GM23338 (cell line): ENCODE measurements at regions not wholly inside any gene's neighbourhood (a gene's known extent, or its start where the extent isn't known, plus 50 kb on each side); places are given as distances from the start of the nearest gene placed in this dataset.

Source experiments
- ATAC-seq: fragments of 200-7000 bp; cut with Tn5 transposase; 3 replicates; pipeline ENCODE4 v1.9.1; 2020
- DNase-seq: peaks from one replicate; pipeline ENCODE4 v3.0.0-alpha.2; 2015; ENCODE audit warnings: low spot score
- H2AFZ ChIP-seq: fragments of 200-600 bp; sonication (generic); 2 replicates; pipeline ENCODE4 v1.8.0; 2016; ENCODE audit warnings: antibody characterized with exemption, mild to moderate bottlenecking, moderate library complexity
- H3F3A ChIP-seq: fragments of 200-600 bp; sonication (generic); replicated peaks from 2 replicates; pipeline ENCODE4 v1.8.0; 2017; ENCODE audit warnings: antibody characterized with exemption, mixed run types, low read depth
- H3K27ac ChIP-seq: fragments of 200-600 bp; sonication (generic); 2 replicates; pipeline ENCODE4 v1.6.1; 2016; ENCODE audit warnings: low read depth
- H3K27me3 ChIP-seq: fragments of 200-600 bp; sonication (generic); 2 replicates; pipeline ENCODE4 v1.8.0; 2016; ENCODE audit warnings: mild to moderate bottlenecking, mixed run types, moderate library complexity; ENCODE audit not compliant: insufficient read depth
- H3K36me3 ChIP-seq: fragments of 200-600 bp; sonication (generic); 2 replicates; pipeline ENCODE4 v1.8.0; 2016; ENCODE audit warnings: mild to moderate bottlenecking; ENCODE audit not compliant: insufficient read depth
- H3K4me1 ChIP-seq: fragments of 200-600 bp; sonication (generic); 2 replicates; pipeline ENCODE4 v1.8.0; 2016; ENCODE audit warnings: mild to moderate bottlenecking, moderate library complexity; ENCODE audit not compliant: insufficient read depth
- H3K4me2 ChIP-seq: fragments of 200-600 bp; sonication (generic); 2 replicates; pipeline ENCODE4 v1.7.1; 2017; ENCODE audit warnings: mixed run types
- H3K4me3 ChIP-seq: fragments of 200-600 bp; sonication (generic); 2 replicates; pipeline ENCODE4 v1.6.1; 2016; ENCODE audit warnings: mixed run types
- H3K79me2 ChIP-seq: fragments of 200-600 bp; sonication (generic); replicated peaks from 2 replicates; pipeline ENCODE4 v1.8.0; 2017; ENCODE audit warnings: mild to moderate bottlenecking; ENCODE audit not compliant: insufficient read depth
- H3K9me2 ChIP-seq: fragments of 200-600 bp; sonication (generic); 2 replicates; pipeline ENCODE4 v1.8.0; 2017; ENCODE audit not compliant: insufficient read depth
- H4K20me1 ChIP-seq: fragments of 200-600 bp; sonication (generic); replicated peaks from 2 replicates; pipeline ENCODE4 v1.8.0; 2017; ENCODE audit warnings: mild to moderate bottlenecking; ENCODE audit not compliant: insufficient read depth
- H3K27ac Mint-ChIP-seq: 2 replicates; pipeline ENCODE4 v1.8.0; 2020; ENCODE audit warnings: inconsistent platforms, mild to moderate bottlenecking, moderate library complexity, mixed read lengths
- H3K27me3 Mint-ChIP-seq: 3 replicates; pipeline ENCODE4 v1.8.0; 2022; ENCODE audit warnings: low read depth, mild to moderate bottlenecking, moderate library complexity, mixed read lengths, inconsistent platforms; ENCODE audit not compliant: insufficient read depth, poor library complexity
- H3K36me3 Mint-ChIP-seq: 3 replicates; pipeline ENCODE4 v1.8.0; 2021; ENCODE audit warnings: low read depth, mild to moderate bottlenecking, inconsistent platforms, moderate library complexity, mixed read lengths
- H3K4me1 Mint-ChIP-seq: 3 replicates; pipeline ENCODE4 v1.8.0; 2020; ENCODE audit warnings: mild to moderate bottlenecking, inconsistent platforms, mixed read lengths
- H3K4me3 Mint-ChIP-seq: 3 replicates; pipeline ENCODE4 v1.8.0; 2021; ENCODE audit warnings: moderate library complexity, mild to moderate bottlenecking, inconsistent platforms, mixed read lengths
- H3K9me3 Mint-ChIP-seq: 3 replicates; pipeline ENCODE4 v1.8.0; 2020; ENCODE audit warnings: moderate library complexity, mild to moderate bottlenecking, inconsistent platforms, mixed read lengths
- CREB1 ChIP-seq: fragments of 250-450 bp; sonication (Bioruptor Pico); IDR thresholded peaks from 2 replicates; pipeline ENCODE4 v1.5.0; 2020; ENCODE audit warnings: low read depth, mild to moderate bottlenecking, moderate library complexity
- EZH2 ChIP-seq: fragments of 200-600 bp; sonication (generic); IDR thresholded peaks from one replicate; pipeline ENCODE4 v1.8.0; 2017; ENCODE audit warnings: antibody characterized with exemption, mild to moderate bottlenecking, low read depth; ENCODE audit not compliant: unreplicated experiment
- EZH2phosphoT487 ChIP-seq: fragments of 200-600 bp; sonication (generic); IDR thresholded peaks from one replicate; pipeline ENCODE4 v1.8.1; 2018; ENCODE audit warnings: antibody characterized with exemption; ENCODE audit not compliant: unreplicated experiment
- JUNB ChIP-seq: IDR thresholded peaks from one replicate; pipeline ENCODE4 v1.6.1; 2016; ENCODE audit warnings: antibody characterized with exemption; ENCODE audit not compliant: unreplicated experiment
- REST ChIP-seq: IDR thresholded peaks from one replicate; pipeline ENCODE4 v1.6.1; 2018; ENCODE audit warnings: antibody characterized with exemption; ENCODE audit not compliant: unreplicated experiment
- STAT1 ChIP-seq: IDR thresholded peaks from one replicate; pipeline ENCODE4 v1.6.1; 2016; ENCODE audit warnings: antibody characterized with exemption; ENCODE audit not compliant: unreplicated experiment
- ZNF114 ChIP-seq: fragments of 250-450 bp; sonication (Bioruptor Pico); IDR thresholded peaks from 2 replicates; pipeline ENCODE4 v1.5.0; 2020; ENCODE audit warnings: mild to moderate bottlenecking, moderate library complexity
- ZNF331 ChIP-seq: fragments of 250-450 bp; sonication (Bioruptor Pico); IDR thresholded peaks from 2 replicates; pipeline ENCODE4 v1.5.0; 2020; ENCODE audit warnings: low read depth, mild to moderate bottlenecking, moderate library complexity
- ZNF462 ChIP-seq: fragments of 250-450 bp; sonication (Bioruptor Pico); IDR thresholded peaks from 2 replicates; pipeline ENCODE4 v1.5.0; 2020; ENCODE audit warnings: mild to moderate bottlenecking, moderate library complexity
- TF ChIP-seq, protein P1 (sequence below), 2 experiments: fragments of 200-600 bp in 1 of 2; sonication (generic) in 1 of 2; conservative IDR thresholded peaks; 2 replicates each; pipeline versions ENCODE4 v1.5.1 to v1.6.1; 2016 to 2017; ENCODE audit warnings: antibody characterized with exemption in 2 of 2, low read depth in 2 of 2, mild to moderate bottlenecking in 2 of 2, moderate library complexity in 1 of 2

DNA sequence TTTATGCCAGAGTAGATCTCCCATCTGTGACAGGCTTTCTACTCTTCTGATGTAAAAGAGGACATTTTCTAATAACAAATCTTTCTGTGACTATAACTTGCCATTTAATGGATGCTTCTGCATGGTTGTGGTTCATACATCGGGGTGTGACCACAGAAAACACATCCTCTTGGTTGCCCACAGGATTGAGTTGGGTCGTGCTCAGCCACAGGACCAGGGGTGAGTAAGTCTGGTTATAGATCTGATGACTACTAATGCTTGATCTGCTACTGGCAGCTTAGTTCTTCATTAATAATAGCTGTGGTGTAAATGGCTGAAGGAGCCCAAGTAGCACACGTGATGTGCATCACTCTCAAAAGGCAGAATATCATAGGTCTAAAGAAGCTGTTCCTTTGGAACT, 328.2 kb downstream of the RWDD3 start:
- Histone ChIP-seq H3K4me1 (no peaks in the 10 kb centered on the region), H3K9me2 (peaks cover 4% of the 10 kb centered on the region), H3K79me2 (no peaks in the 10 kb centered on the region), H4K20me1 (no peaks in the 10 kb centered on the region), H3K27me3 (no peaks in the 10 kb centered on the region), H3K4me2 (no peak overlapping the region), H3K36me3 (peaks cover 9% of the 10 kb centered on the region), H3F3A (no peaks in the 10 kb centered on the region), H2AFZ (no peak overlapping the region), H3K27ac (no peak overlapping the region), H3K4me3 (no peak overlapping the region)
- Mint-ChIP-seq H3K36me3 (peaks cover 16% of the 10 kb centered on the region), H3K4me1 (peaks cover 2% of the 10 kb centered on the region; the same call in 2 of the 3 replicates), H3K9me3 (peaks cover 25% of the 10 kb centered on the region), H3K27ac (no peak overlapping the region), H3K27me3 (no peaks in the 10 kb centered on the region), H3K4me3 (no peak overlapping the region)
- ATAC-seq (no peak), DNase-seq (no peak)
- TF ChIP-seq ZNF462 (CRISPR knock-in tag), result no peak
- TF ChIP-seq ZNF331 (CRISPR knock-in tag), result no peak
- TF ChIP-seq, protein P1, sequence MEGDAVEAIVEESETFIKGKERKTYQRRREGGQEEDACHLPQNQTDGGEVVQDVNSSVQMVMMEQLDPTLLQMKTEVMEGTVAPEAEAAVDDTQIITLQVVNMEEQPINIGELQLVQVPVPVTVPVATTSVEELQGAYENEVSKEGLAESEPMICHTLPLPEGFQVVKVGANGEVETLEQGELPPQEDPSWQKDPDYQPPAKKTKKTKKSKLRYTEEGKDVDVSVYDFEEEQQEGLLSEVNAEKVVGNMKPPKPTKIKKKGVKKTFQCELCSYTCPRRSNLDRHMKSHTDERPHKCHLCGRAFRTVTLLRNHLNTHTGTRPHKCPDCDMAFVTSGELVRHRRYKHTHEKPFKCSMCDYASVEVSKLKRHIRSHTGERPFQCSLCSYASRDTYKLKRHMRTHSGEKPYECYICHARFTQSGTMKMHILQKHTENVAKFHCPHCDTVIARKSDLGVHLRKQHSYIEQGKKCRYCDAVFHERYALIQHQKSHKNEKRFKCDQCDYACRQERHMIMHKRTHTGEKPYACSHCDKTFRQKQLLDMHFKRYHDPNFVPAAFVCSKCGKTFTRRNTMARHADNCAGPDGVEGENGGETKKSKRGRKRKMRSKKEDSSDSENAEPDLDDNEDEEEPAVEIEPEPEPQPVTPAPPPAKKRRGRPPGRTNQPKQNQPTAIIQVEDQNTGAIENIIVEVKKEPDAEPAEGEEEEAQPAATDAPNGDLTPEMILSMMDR (conservative IDR thresholded peaks at IDR 0.05; ENCODE audit: low read depth in 2 of 2), result no peak
- TF ChIP-seq JUNB, result no peak
- TF ChIP-seq EZH2, result no peak
- TF ChIP-seq REST, result no peak
- no peak for TF ChIP-seq CREB1
- TF ChIP-seq STAT1, result no peak
- TF ChIP-seq EZH2phosphoT487, result no peak
- TF ChIP-seq ZNF114 (CRISPR knock-in tag), result no peak
